ENCODE measurements at regions not wholly inside any gene's neighbourhood (a gene's known extent, or its start where the extent isn't known, plus 50 kb on each side); places are given as distances from the start of the nearest gene placed in this dataset.

DNA sequence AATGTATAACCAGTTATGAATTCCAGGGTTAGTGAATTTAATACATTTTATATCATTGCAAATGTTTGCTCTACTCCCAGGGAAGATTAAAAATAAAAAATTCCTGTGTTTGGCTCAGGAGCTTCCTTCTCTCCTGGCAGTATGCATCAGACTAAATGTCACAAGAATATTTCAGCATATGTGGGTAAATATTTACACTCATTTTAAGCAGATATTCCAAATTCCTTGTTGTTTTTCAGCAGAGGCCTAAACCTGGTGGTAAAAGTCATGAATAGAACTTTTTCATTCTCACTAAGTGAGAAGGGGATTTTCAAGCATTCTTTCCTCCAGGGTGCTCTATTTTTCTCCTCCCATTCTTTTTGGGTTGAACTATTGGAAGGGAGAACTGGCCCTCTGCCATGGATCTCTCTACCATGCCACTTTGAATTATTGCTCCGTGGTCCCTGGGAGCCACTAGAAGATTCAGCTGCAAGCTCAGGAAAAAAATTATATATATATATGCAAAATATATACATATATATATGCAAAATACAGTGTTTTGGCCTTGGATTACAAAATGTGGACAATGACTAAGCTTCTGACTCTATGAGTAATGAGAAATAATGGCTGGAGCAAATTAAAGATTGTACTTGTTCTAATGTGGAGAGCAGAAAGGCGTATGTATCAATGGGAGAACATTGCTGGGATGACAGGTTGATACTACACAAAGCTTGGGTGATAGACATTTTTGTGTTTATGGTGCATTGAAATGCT, 180.6 kb upstream of the PAPPA start:
- H3K18ac ChIP-seq (ENCODE audit: insufficient read length, low read depth, low read length) = no peak overlapping the region
- no peaks in the 10 kb centered on the region for H3K23me2 ChIP-seq (ENCODE audit: insufficient read length, low read depth, low read length, poor library complexity, severe bottlenecking)
- Mint-ChIP-seq H3K36me3 (ENCODE audit: insufficient read depth in 1 of 3, low read depth in 3 of 3) (peaks cover 0 to 6% (median 4%) of the 10 kb centered on the region in 3 experiments; a peak in 4 of 7 replicates), H3K27me3 (ENCODE audit: low read depth) (no peaks in the 10 kb centered on the region), H3K9me3 (peaks cover 5 to 6% of the 10 kb centered on the region in 2 experiments; a peak in 4 of 5 replicates), H3K4me1 (peaks cover 0 to 2% of the 10 kb centered on the region in 2 experiments; a peak in 2 of 4 replicates), H3K27ac (no peak overlapping the region), H3K4me3 (no peak overlapping the region)
- H2AFZ ChIP-seq (ENCODE audit: low read length) = no peak overlapping the region
- no peak for DNase-seq
- no peak overlapping the region for H4K8ac ChIP-seq (replicated peaks; ENCODE audit: insufficient read length, low read depth, low read length)
- no peak overlapping the region for H4K91ac ChIP-seq (ENCODE audit: insufficient read length, low read depth, low read length)
- H3K56ac ChIP-seq (ENCODE audit: insufficient read length, low read depth, low read length) = no peak overlapping the region
- no peak overlapping the region for H3K27ac ChIP-seq (ENCODE audit: insufficient read length, low read depth, low read length)
- no peak overlapping the region for H2BK15ac ChIP-seq (ENCODE audit: low read depth, low read length)
- H3K79me2 ChIP-seq (ENCODE audit: insufficient read depth, low read length) = no peaks in the 10 kb centered on the region
- H3K23ac ChIP-seq (ENCODE audit: insufficient read length, low read depth, low read length) = no peak overlapping the region
- H3K9ac ChIP-seq (ENCODE audit: extremely low read depth, insufficient read length, low read length) = no peak overlapping the region
- no peak overlapping the region for H4K5ac ChIP-seq (ENCODE audit: insufficient read length, low read depth, low read length)
- no CpG with 5 or more reads among the region's 2 CpGs for WGBS (ENCODE audit: extremely low coverage, insufficient read length, low lambda C conversion rate)
- no peak overlapping the region for H2BK120ac ChIP-seq (ENCODE audit: low read depth, low read length, poor library complexity, severe bottlenecking)
- no peaks in the 10 kb centered on the region for H4K20me1 ChIP-seq (ENCODE audit: control insufficient read depth, insufficient read depth, insufficient read length)
- no peak overlapping the region for H3K4ac ChIP-seq (ENCODE audit: low read depth, low read length)
- TF ChIP-seq, protein P1, sequence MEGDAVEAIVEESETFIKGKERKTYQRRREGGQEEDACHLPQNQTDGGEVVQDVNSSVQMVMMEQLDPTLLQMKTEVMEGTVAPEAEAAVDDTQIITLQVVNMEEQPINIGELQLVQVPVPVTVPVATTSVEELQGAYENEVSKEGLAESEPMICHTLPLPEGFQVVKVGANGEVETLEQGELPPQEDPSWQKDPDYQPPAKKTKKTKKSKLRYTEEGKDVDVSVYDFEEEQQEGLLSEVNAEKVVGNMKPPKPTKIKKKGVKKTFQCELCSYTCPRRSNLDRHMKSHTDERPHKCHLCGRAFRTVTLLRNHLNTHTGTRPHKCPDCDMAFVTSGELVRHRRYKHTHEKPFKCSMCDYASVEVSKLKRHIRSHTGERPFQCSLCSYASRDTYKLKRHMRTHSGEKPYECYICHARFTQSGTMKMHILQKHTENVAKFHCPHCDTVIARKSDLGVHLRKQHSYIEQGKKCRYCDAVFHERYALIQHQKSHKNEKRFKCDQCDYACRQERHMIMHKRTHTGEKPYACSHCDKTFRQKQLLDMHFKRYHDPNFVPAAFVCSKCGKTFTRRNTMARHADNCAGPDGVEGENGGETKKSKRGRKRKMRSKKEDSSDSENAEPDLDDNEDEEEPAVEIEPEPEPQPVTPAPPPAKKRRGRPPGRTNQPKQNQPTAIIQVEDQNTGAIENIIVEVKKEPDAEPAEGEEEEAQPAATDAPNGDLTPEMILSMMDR (conservative IDR thresholded peaks at IDR 0.05) = no peak
- H2BK12ac ChIP-seq (ENCODE audit: insufficient read length, low read depth, low read length) = no peak overlapping the region
- no peak overlapping the region for H2BK20ac ChIP-seq (ENCODE audit: low read depth, low read length, poor library complexity, severe bottlenecking)
- H2AK5ac ChIP-seq (ENCODE audit: insufficient read length, low read length) = no peak overlapping the region
- H2BK5ac ChIP-seq (ENCODE audit: insufficient read length, low read length) = no peak overlapping the region
- H3K14ac ChIP-seq (ENCODE audit: insufficient read depth, low read length) = no peak overlapping the region
- no peaks in the 10 kb centered on the region for H3K9me3 ChIP-seq (ENCODE audit: control insufficient read depth, low read depth, low read length)
- H3K27me3 ChIP-seq (ENCODE audit: insufficient read depth, low read length) = no peaks in the 10 kb centered on the region
- no peaks in the 10 kb centered on the region for H3K4me1 ChIP-seq (ENCODE audit: insufficient read depth, low read length)
- no peaks in the 10 kb centered on the region for H3K79me1 ChIP-seq (ENCODE audit: insufficient read depth, low read depth, low read length, poor library complexity, severe bottlenecking)
- no peak overlapping the region for H3K4me2 ChIP-seq (ENCODE audit: insufficient read depth, insufficient read length, low read length)
- no peak overlapping the region for H3T11ph ChIP-seq (ENCODE audit: low read length)
